ENCODE measurements at regions not wholly inside any gene's neighbourhood (a gene's known extent, or its start where the extent isn't known, plus 50 kb on each side); places are given as distances from the start of the nearest gene placed in this dataset.

GRCh38 chr2:236317938-236318396, 53.8 kb upstream of the ASB18 start:
- DNase-seq (ENCODE audit: low spot score): no peak
- no peaks in the 10 kb centered on the region for H3K36me3 ChIP-seq (replicated peaks; ENCODE audit: insufficient read depth, low read depth)
- H3K9me2 ChIP-seq (replicated peaks; ENCODE audit: insufficient read depth): no peaks in the 10 kb centered on the region
- no peaks in the 10 kb centered on the region for H3K9me3 ChIP-seq (ENCODE audit: low read depth)
- no peak overlapping the region for H3K27ac ChIP-seq
- no peaks in the 10 kb centered on the region for H3K27me3 ChIP-seq
- no peak overlapping the region for H3K4me2 ChIP-seq
- H4K20me1 ChIP-seq (ENCODE audit: insufficient read depth, poor library complexity, severe bottlenecking): no peaks in the 10 kb centered on the region
- TF ChIP-seq EZH2 (IDR thresholded peaks at IDR 0.05; ENCODE audit: borderline replicate concordance) (no peak), EZH2phosphoT487 (IDR thresholded peaks at IDR 0.05; ENCODE audit: low read depth, severe bottlenecking, unreplicated experiment) (no peak), CTCF (IDR thresholded peaks at IDR 0.05; ENCODE audit: poor library complexity) (no peak)
- no peaks in the 10 kb centered on the region for H3K79me2 ChIP-seq
- H3K4me1 ChIP-seq (ENCODE audit: insufficient read depth): no peaks in the 10 kb centered on the region
- H2AFZ ChIP-seq: no peak overlapping the region
- no peak overlapping the region for H3K4me3 ChIP-seq
- WGBS (ENCODE audit: low lambda C conversion rate, missing lambda C conversion rate): 79% methylated on average over 11 of the region's 15 CpGs

GRCh38 chr2:236318401-236318800, 54.2 kb upstream of the ASB18 start:
- no peak for DNase-seq (ENCODE audit: low spot score)
- Histone ChIP-seq H3K36me3 (replicated peaks; ENCODE audit: insufficient read depth, low read depth) (no peaks in the 10 kb centered on the region), H3K4me3 (no peak overlapping the region), H3K4me2 (no peak overlapping the region), H3K9me3 (ENCODE audit: low read depth) (no peaks in the 10 kb centered on the region), H2AFZ (no peak overlapping the region), H3K27ac (no peak overlapping the region), H3K9me2 (replicated peaks; ENCODE audit: insufficient read depth) (no peaks in the 10 kb centered on the region), H3K79me2 (no peaks in the 10 kb centered on the region), H3K27me3 (no peaks in the 10 kb centered on the region), H3K4me1 (ENCODE audit: insufficient read depth) (no peaks in the 10 kb centered on the region), H4K20me1 (ENCODE audit: insufficient read depth, poor library complexity, severe bottlenecking) (no peaks in the 10 kb centered on the region)
- TF ChIP-seq CTCF (IDR thresholded peaks at IDR 0.05; ENCODE audit: poor library complexity) (no peak), EZH2phosphoT487 (IDR thresholded peaks at IDR 0.05; ENCODE audit: low read depth, severe bottlenecking, unreplicated experiment) (no peak), EZH2 (IDR thresholded peaks at IDR 0.05; ENCODE audit: borderline replicate concordance) (no peak)
- 96% methylated on average over 5 of the region's 5 CpGs for WGBS (ENCODE audit: low lambda C conversion rate, missing lambda C conversion rate)

GRCh38 chr2:236319036-236319435, 54.8 kb upstream of the ASB18 start:
- TF ChIP-seq EZH2 (IDR thresholded peaks at IDR 0.05; ENCODE audit: borderline replicate concordance): no peak
- TF ChIP-seq EZH2phosphoT487 (IDR thresholded peaks at IDR 0.05; ENCODE audit: low read depth, severe bottlenecking, unreplicated experiment): no peak
- TF ChIP-seq CTCF (IDR thresholded peaks at IDR 0.05; ENCODE audit: poor library complexity): no peak
- 91% methylated on average over 9 of the region's 9 CpGs for WGBS (ENCODE audit: low lambda C conversion rate, missing lambda C conversion rate)

GRCh38 chr2:236321415-236321814, 57.2 kb upstream of the ASB18 start:
- Histone ChIP-seq H3K9me2 (replicated peaks; ENCODE audit: insufficient read depth) (no peaks in the 10 kb centered on the region), H3K4me1 (ENCODE audit: insufficient read depth) (no peaks in the 10 kb centered on the region), H3K36me3 (replicated peaks; ENCODE audit: insufficient read depth, low read depth) (no peaks in the 10 kb centered on the region), H3K4me2 (no peak overlapping the region), H2AFZ (no peak overlapping the region), H3K79me2 (no peaks in the 10 kb centered on the region), H3K27ac (no peak overlapping the region), H3K27me3 (no peaks in the 10 kb centered on the region), H4K20me1 (ENCODE audit: insufficient read depth, poor library complexity, severe bottlenecking) (no peaks in the 10 kb centered on the region), H3K4me3 (no peak overlapping the region), H3K9me3 (ENCODE audit: low read depth) (no peaks in the 10 kb centered on the region)
- WGBS (ENCODE audit: low lambda C conversion rate, missing lambda C conversion rate): 93% methylated on average over 5 of the region's 5 CpGs
- DNase-seq (ENCODE audit: low spot score): no peak
- no peak for TF ChIP-seq CTCF (IDR thresholded peaks at IDR 0.05; ENCODE audit: poor library complexity)
- TF ChIP-seq EZH2phosphoT487 (IDR thresholded peaks at IDR 0.05; ENCODE audit: low read depth, severe bottlenecking, unreplicated experiment): no peak
- no peak for TF ChIP-seq EZH2 (IDR thresholded peaks at IDR 0.05; ENCODE audit: borderline replicate concordance)

More at GRCh38 chr2:236319036-236319435, 54.8 kb upstream of the ASB18 start:
- no peaks in the 10 kb centered on the region for H3K36me3 ChIP-seq (replicated peaks; ENCODE audit: insufficient read depth, low read depth)
- H3K4me1 ChIP-seq (ENCODE audit: insufficient read depth): no peaks in the 10 kb centered on the region
- H3K79me2 ChIP-seq: no peaks in the 10 kb centered on the region
- no peak overlapping the region for H3K4me2 ChIP-seq
- no peak overlapping the region for H3K4me3 ChIP-seq
- no peaks in the 10 kb centered on the region for H3K27me3 ChIP-seq
- H4K20me1 ChIP-seq (ENCODE audit: insufficient read depth, poor library complexity, severe bottlenecking): no peaks in the 10 kb centered on the region
- H2AFZ ChIP-seq: no peak overlapping the region
- no peak overlapping the region for H3K27ac ChIP-seq
- no peak for DNase-seq (ENCODE audit: low spot score)
- H3K9me3 ChIP-seq (ENCODE audit: low read depth): no peaks in the 10 kb centered on the region
- H3K9me2 ChIP-seq (replicated peaks; ENCODE audit: insufficient read depth): no peaks in the 10 kb centered on the region

Measured in hepatocyte (in vitro differentiated cells).